ENCODE measurements at regions not wholly inside any gene's neighbourhood (a gene's known extent, or its start where the extent isn't known, plus 50 kb on each side); places are given as distances from the start of the nearest gene placed in this dataset.
"Not testable (repeated sequence)": the region's sequence is repeated elsewhere in the genome, so short reads cannot be mapped to it uniquely, and the experiment has no call there.

GRCh38 chr5:120936652-120937051 is 472.6 kb downstream of the PRR16 start:
- Mint-ChIP-seq H3K9me3 (ENCODE audit: unreplicated experiment) (no peaks in the 10 kb centered on the region), H3K27me3 (ENCODE audit: unreplicated experiment) (no peaks in the 10 kb centered on the region), H3K27ac (ENCODE audit: unreplicated experiment) (no peak overlapping the region), H3K4me1 (ENCODE audit: low read depth, unreplicated experiment) (no peaks in the 10 kb centered on the region), H3K36me3 (ENCODE audit: unreplicated experiment) (no peaks in the 10 kb centered on the region), H3K4me3 (ENCODE audit: unreplicated experiment) (no peak overlapping the region)
- TF ChIP-seq CTCF (IDR thresholded peaks at IDR 0.05; ENCODE audit: partially characterized antibody, unreplicated experiment) = no peak
- no peak for DNase-seq

- no peak for TF ChIP-seq CTCF (IDR thresholded peaks at IDR 0.05; ENCODE audit: partially characterized antibody, unreplicated experiment)
- no peak for DNase-seq
- Mint-ChIP-seq H3K27me3 (ENCODE audit: unreplicated experiment) (no peaks in the 10 kb centered on the region), H3K9me3 (ENCODE audit: unreplicated experiment) (peaks cover 2% of the 10 kb centered on the region), H3K27ac (ENCODE audit: unreplicated experiment) (no peak overlapping the region), H3K4me3 (ENCODE audit: unreplicated experiment) (no peak overlapping the region), H3K4me1 (ENCODE audit: low read depth, unreplicated experiment) (no peaks in the 10 kb centered on the region), H3K36me3 (ENCODE audit: unreplicated experiment) (no peaks in the 10 kb centered on the region)
Observed at GRCh38 chr5:120938604-120939003, 474.5 kb downstream of the PRR16 start.

GRCh38 chr5:120942596-120943350 is 478.7 kb downstream of the PRR16 start:
- H3K27ac Mint-ChIP-seq (ENCODE audit: unreplicated experiment) = no peak overlapping the region
- no peaks in the 10 kb centered on the region for H3K4me1 Mint-ChIP-seq (ENCODE audit: low read depth, unreplicated experiment)
- no peak for TF ChIP-seq CTCF (IDR thresholded peaks at IDR 0.05; ENCODE audit: partially characterized antibody, unreplicated experiment)
- H3K4me3 Mint-ChIP-seq (ENCODE audit: unreplicated experiment) = no peak overlapping the region
- H3K36me3 Mint-ChIP-seq (ENCODE audit: unreplicated experiment) = no peaks in the 10 kb centered on the region
- DNase-seq = no peak
- H3K27me3 Mint-ChIP-seq (ENCODE audit: unreplicated experiment) = no peaks in the 10 kb centered on the region
- H3K9me3 Mint-ChIP-seq (ENCODE audit: unreplicated experiment) = peaks cover 2% of the 10 kb centered on the region

- peaks cover 14% of the 10 kb centered on the region for H3K36me3 Mint-ChIP-seq (ENCODE audit: unreplicated experiment)
- not testable (repeated sequence) for DNase-seq; H3K9me3 Mint-ChIP-seq (ENCODE audit: unreplicated experiment); H3K4me1 Mint-ChIP-seq (ENCODE audit: low read depth, unreplicated experiment); H3K27me3 Mint-ChIP-seq (ENCODE audit: unreplicated experiment); H3K4me3 Mint-ChIP-seq (ENCODE audit: unreplicated experiment); H3K27ac Mint-ChIP-seq (ENCODE audit: unreplicated experiment)
Observed at GRCh38 chr5:120949596-120949995, 485.5 kb downstream of the PRR16 start.

GRCh38 chr5:120953445-120953844 is 489.3 kb downstream of the PRR16 start:
- H3K4me3 Mint-ChIP-seq (ENCODE audit: unreplicated experiment); H3K27me3 Mint-ChIP-seq (ENCODE audit: unreplicated experiment); H3K4me1 Mint-ChIP-seq (ENCODE audit: low read depth, unreplicated experiment); DNase-seq; H3K27ac Mint-ChIP-seq (ENCODE audit: unreplicated experiment); H3K9me3 Mint-ChIP-seq (ENCODE audit: unreplicated experiment): not testable (repeated sequence)
- peaks cover 14% of the 10 kb centered on the region for H3K36me3 Mint-ChIP-seq (ENCODE audit: unreplicated experiment)

GRCh38 chr5:120954255-120954654 is 490.2 kb downstream of the PRR16 start:
- H3K4me3 Mint-ChIP-seq (ENCODE audit: unreplicated experiment) = no peak overlapping the region
- TF ChIP-seq CTCF (IDR thresholded peaks at IDR 0.05; ENCODE audit: partially characterized antibody, unreplicated experiment) = no peak

More at GRCh38 chr5:120954255-120954654, 490.2 kb downstream of the PRR16 start:
- DNase-seq = no peak
- no peak overlapping the region for H3K27ac Mint-ChIP-seq (ENCODE audit: unreplicated experiment)
- no peaks in the 10 kb centered on the region for H3K27me3 Mint-ChIP-seq (ENCODE audit: unreplicated experiment)
- no peaks in the 10 kb centered on the region for H3K4me1 Mint-ChIP-seq (ENCODE audit: low read depth, unreplicated experiment)
- H3K36me3 Mint-ChIP-seq (ENCODE audit: unreplicated experiment) = peaks cover 14% of the 10 kb centered on the region
- peaks cover 2% of the 10 kb centered on the region for H3K9me3 Mint-ChIP-seq (ENCODE audit: unreplicated experiment)

Measured in glutamatergic neuron (in vitro differentiated cells).